Natural killer cell (primary cell): ENCODE measurements at regions not wholly inside any gene's neighbourhood (a gene's known extent, or its start where the extent isn't known, plus 50 kb on each side); places are given as distances from the start of the nearest gene placed in this dataset.
A peak's percentile ranks its signal among the peaks of the same experiment; 100 is the strongest.

Source experiments
- ATAC-seq, 3 donors: fragments of 150-1000 bp in 2 of 3; fragments of 200-7000 bp in 1 of 3; cut with Tn5 transposase; 1 replicate in 1 of 3; 2 replicates in 2 of 3; pipeline ENCODE4 v1.10.0; 2021; ENCODE audit warnings: mild to moderate bottlenecking in 2 of 3, moderate library complexity in 2 of 3
- DNase-seq, 2 donors: peaks; one replicate each; pipeline versions ENCODE4 v3.0.0 to v3.0.0-alpha.2; 2013 to 2021; ENCODE audit warnings: mixed read lengths in 1 of 2
- H3K27ac ChIP-seq: one replicate; pipeline ENCODE4 v1.5.1; 2013; ENCODE audit warnings: mild to moderate bottlenecking, low read length
- H3K27me3 ChIP-seq: one replicate; pipeline ENCODE4 v1.6.1; 2013; ENCODE audit warnings: low read length; ENCODE audit not compliant: control insufficient read depth, insufficient read depth
- H3K36me3 ChIP-seq: one replicate; pipeline ENCODE4 v1.6.1; 2013; ENCODE audit warnings: low read length; ENCODE audit not compliant: control insufficient read depth, insufficient read depth
- H3K4me1 ChIP-seq: one replicate; pipeline ENCODE4 v1.6.1; 2013; ENCODE audit warnings: low read length; ENCODE audit not compliant: control insufficient read depth, insufficient read depth
- H3K4me3 ChIP-seq: one replicate; pipeline ENCODE4 v1.5.1; 2013; ENCODE audit warnings: low read length
- H3K9me3 ChIP-seq: one replicate; pipeline ENCODE4 v1.6.1; 2013; ENCODE audit warnings: low read length; ENCODE audit not compliant: control insufficient read depth, insufficient read depth
- H3K27ac Mint-ChIP-seq, 2 donors: one replicate each; pipeline ENCODE4 v1.8.0; 2022; ENCODE audit warnings: mild to moderate bottlenecking in 2 of 2, mixed read lengths in 2 of 2, moderate library complexity in 1 of 2
- H3K27me3 Mint-ChIP-seq, 2 donors: one replicate each; pipeline ENCODE4 v1.8.0; 2022; ENCODE audit warnings: low read depth in 2 of 2, mixed read lengths in 2 of 2
- H3K36me3 Mint-ChIP-seq: one replicate; pipeline ENCODE4 v1.8.0; 2022; ENCODE audit warnings: mixed read lengths
- H3K4me1 Mint-ChIP-seq, 2 donors: one replicate each; pipeline ENCODE4 v1.8.0; 2022; ENCODE audit warnings: mixed read lengths in 2 of 2
- H3K4me3 Mint-ChIP-seq: one replicate; pipeline ENCODE4 v1.8.0; 2022; ENCODE audit warnings: mild to moderate bottlenecking, moderate library complexity, mixed read lengths
- H3K9me3 Mint-ChIP-seq, 2 donors: one replicate each; pipeline ENCODE4 v1.8.0; 2022; ENCODE audit warnings: mixed read lengths in 2 of 2
- WGBS: methylation state at CpG from one replicate; pipeline ENCODE4 v1.1.7; 2013; ENCODE audit warnings: missing lambda C conversion rate; ENCODE audit not compliant: insufficient coverage; 5-methylcytosine and 5-hydroxymethylcytosine counted together
- intact Hi-C: fragments of 100-400 bp; cut with micrococcal nuclease; formaldehyde crosslinking; loops from one replicate; pipeline ENCODE4 v1.14.2; 2022
- TF ChIP-seq, protein P1 (sequence below): fragments of 200-600 bp; IDR thresholded peaks from one replicate; pipeline ENCODE4 v1.8.0; 2022; ENCODE audit warnings: antibody characterized with exemption

DNA sequence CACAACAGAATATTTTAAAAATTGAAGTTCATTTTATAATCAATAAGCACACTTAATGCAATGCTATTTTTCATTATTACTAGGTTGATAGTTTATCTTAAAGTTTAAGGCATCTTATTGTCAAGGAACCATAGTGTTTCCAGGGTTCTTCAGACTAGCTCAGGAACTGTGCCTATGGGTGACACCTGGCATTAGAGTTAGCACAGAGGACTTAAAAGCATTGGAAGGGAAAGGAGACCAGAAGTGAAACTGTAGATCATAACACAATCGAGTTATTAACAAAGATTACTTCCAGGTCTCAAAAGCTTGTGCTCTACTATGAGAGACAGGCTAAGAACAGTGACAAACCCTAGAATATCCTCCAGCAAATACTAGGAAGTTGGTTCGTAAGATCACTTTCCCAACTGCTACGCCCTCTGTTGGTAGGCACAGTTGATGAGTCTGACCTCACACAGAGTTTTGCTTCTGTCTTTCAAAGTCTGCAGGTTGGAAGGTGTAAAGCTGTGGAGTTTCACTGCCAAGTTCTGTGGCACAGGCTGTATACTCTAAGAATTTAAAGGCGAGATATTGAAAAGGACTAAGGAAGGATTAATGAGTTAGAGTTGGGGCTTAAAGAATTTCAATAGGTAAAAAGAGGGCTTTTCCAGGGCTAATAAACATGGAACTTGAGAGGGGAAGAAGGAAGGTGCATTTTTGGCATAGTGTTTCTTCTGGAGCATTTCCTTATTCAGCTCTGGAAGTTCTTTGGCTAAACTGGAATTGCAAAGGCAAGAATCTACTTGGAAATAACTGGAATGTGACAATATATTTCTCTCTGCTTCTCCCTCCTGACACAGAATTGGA is 531.3 kb upstream of the JAG1 start:
- H3K4me3 ChIP-seq = no peak overlapping the region
- Mint-ChIP-seq H3K36me3 (no peaks in the 10 kb centered on the region), H3K27ac (no peak overlapping the region), H3K27me3 (peaks cover 0 to 12% of the 10 kb centered on the region in 2 donors), H3K4me1 (no peaks in the 10 kb centered on the region), H3K9me3 (no peaks in the 10 kb centered on the region), H3K4me3 (no peak overlapping the region)
- no peaks in the 10 kb centered on the region for H3K27me3 ChIP-seq
- intact Hi-C loops = loop anchor here (5.0 kb wide), 1 partner anchor 653 kb away; no protein-coding TSS in a partner anchor
- H3K36me3 ChIP-seq = no peaks in the 10 kb centered on the region
- TF ChIP-seq, protein P1, sequence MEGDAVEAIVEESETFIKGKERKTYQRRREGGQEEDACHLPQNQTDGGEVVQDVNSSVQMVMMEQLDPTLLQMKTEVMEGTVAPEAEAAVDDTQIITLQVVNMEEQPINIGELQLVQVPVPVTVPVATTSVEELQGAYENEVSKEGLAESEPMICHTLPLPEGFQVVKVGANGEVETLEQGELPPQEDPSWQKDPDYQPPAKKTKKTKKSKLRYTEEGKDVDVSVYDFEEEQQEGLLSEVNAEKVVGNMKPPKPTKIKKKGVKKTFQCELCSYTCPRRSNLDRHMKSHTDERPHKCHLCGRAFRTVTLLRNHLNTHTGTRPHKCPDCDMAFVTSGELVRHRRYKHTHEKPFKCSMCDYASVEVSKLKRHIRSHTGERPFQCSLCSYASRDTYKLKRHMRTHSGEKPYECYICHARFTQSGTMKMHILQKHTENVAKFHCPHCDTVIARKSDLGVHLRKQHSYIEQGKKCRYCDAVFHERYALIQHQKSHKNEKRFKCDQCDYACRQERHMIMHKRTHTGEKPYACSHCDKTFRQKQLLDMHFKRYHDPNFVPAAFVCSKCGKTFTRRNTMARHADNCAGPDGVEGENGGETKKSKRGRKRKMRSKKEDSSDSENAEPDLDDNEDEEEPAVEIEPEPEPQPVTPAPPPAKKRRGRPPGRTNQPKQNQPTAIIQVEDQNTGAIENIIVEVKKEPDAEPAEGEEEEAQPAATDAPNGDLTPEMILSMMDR = peak; percentile 42
- WGBS = 20% methylated on average over 4 of the region's 4 CpGs
- peak in 1 of 2 donors; percentile 35 for DNase-seq
- ATAC-seq = peak in 1 of 3 donors; percentile 60
- H3K27ac ChIP-seq = no peak overlapping the region
- H3K4me1 ChIP-seq = no peaks in the 10 kb centered on the region
- H3K9me3 ChIP-seq = no peaks in the 10 kb centered on the region

GRCh38 chr20:11205769-11206362 is 532.1 kb upstream of the JAG1 start:
- no peak overlapping the region for H3K27ac Mint-ChIP-seq
- Histone ChIP-seq H3K9me3 (no peaks in the 10 kb centered on the region), H3K4me1 (no peaks in the 10 kb centered on the region), H3K4me3 (no peak overlapping the region), H3K36me3 (no peaks in the 10 kb centered on the region), H3K27ac (no peak overlapping the region), H3K27me3 (no peaks in the 10 kb centered on the region)
- 72% methylated on average over 4 of the region's 4 CpGs for WGBS
- H3K4me3 Mint-ChIP-seq = no peak overlapping the region
- no peaks in the 10 kb centered on the region for H3K4me1 Mint-ChIP-seq
- intact Hi-C loops = loop anchor here (5.0 kb wide), 1 partner anchor 654 kb away; no protein-coding TSS in a partner anchor
- no peaks in the 10 kb centered on the region for H3K9me3 Mint-ChIP-seq
- peaks cover 0 to 18% of the 10 kb centered on the region in 2 donors for H3K27me3 Mint-ChIP-seq
- TF ChIP-seq, protein P1 = no peak
- no peaks in the 10 kb centered on the region for H3K36me3 Mint-ChIP-seq
- DNase-seq (no peak), ATAC-seq (no peak)

DNA sequence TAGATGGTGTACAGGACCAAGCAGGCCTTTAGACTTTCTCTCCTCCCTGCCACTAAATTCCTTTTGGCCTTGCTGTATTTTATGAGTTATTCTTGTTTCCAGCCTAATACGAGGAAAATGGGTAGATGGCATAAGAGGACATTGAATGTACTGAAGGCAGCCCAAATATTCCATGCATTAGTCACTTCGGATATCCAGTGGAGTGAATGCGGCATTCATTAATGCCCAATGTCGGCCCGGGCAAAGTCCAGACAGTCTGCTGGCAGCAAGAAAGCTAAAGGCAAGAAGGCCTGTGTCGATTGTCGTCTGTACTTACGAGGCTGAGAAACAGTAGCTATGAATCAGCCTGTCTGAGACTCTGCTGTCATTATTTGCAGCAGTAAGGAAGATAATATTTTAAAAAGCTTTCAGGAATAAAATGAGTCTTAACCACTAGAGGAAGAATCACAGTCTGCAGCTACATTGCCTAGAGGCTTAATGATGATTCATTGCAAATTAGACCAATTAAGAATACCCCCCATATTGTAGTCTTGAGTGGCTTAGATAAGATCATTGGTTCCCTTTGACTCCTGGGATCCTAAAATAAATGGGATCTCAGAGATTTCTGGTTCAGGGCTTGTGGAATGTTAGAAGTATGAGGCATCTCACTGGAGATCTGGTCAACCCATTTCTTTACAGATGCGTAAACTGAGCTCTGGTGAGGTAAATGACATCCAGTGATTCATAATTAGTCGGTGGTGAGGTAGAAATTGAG is 534.1 kb upstream of the JAG1 start:
- H3K9me3 ChIP-seq = no peaks in the 10 kb centered on the region
- no peaks in the 10 kb centered on the region for H3K36me3 ChIP-seq
- no peaks in the 10 kb centered on the region for H3K27me3 ChIP-seq
- H3K27me3 Mint-ChIP-seq = peaks cover under 1 to 18% of the 10 kb centered on the region in 2 donors
- WGBS = 87% methylated on average over 10 of the region's 10 CpGs
- no peaks in the 10 kb centered on the region for H3K4me1 ChIP-seq
- no peak overlapping the region for H3K4me3 ChIP-seq
- no peak overlapping the region for H3K27ac Mint-ChIP-seq
- no peak for DNase-seq
- no peak overlapping the region for H3K4me3 Mint-ChIP-seq
- intact Hi-C loops = loop anchor here (5.0 kb wide), 1 partner anchor 656 kb away; no protein-coding TSS in a partner anchor
- H3K36me3 Mint-ChIP-seq = no peaks in the 10 kb centered on the region
- no peak overlapping the region for H3K27ac ChIP-seq
- no peak for ATAC-seq
- H3K9me3 Mint-ChIP-seq = no peaks in the 10 kb centered on the region
- no peaks in the 10 kb centered on the region for H3K4me1 Mint-ChIP-seq
- TF ChIP-seq, protein P1 = no peak
